ENCODE measurements at regions not wholly inside any gene's neighbourhood (a gene's known extent, or its start where the extent isn't known, plus 50 kb on each side); places are given as distances from the start of the nearest gene placed in this dataset.

GRCh38 chr17:69856946-69857345 is 218.1 kb upstream of the KCNJ16 start:
- Histone ChIP-seq H3K27ac (ENCODE audit: insufficient read depth in 1 of 2, low read depth in 1 of 2, low read length in 2 of 2, poor library complexity in 1 of 2, severe bottlenecking in 2 of 2) (no peak overlapping the region), H3K9me3 (ENCODE audit: control extremely low read depth in 1 of 5, control insufficient read depth in 4 of 5, insufficient read depth in 2 of 5, low read depth in 1 of 5, low read length in 4 of 5) (peaks cover 2 to 19% (median 3%) of the 10 kb centered on the region in 5 experiments), H3K4me3 (ENCODE audit: control insufficient read depth in 1 of 7, extremely low read depth in 1 of 7, insufficient read depth in 4 of 7, low read depth in 2 of 7, low read length in 6 of 7) (no peak overlapping the region), H3K36me3 (ENCODE audit: control insufficient read depth in 4 of 4, insufficient read depth in 4 of 4, low read length in 3 of 4) (no peaks in the 10 kb centered on the region), H3K4me1 (ENCODE audit: control extremely low read depth in 1 of 4, control insufficient read depth in 4 of 4, insufficient read depth in 4 of 4, low read length in 3 of 4) (peaks cover 0 to 3% (median 0%) of the 10 kb centered on the region in 4 experiments), H3K27me3 (replicated peaks in 2 of 5; ENCODE audit: control insufficient read depth in 4 of 5, insufficient read depth in 5 of 5, low read length in 4 of 5) (no peaks in the 10 kb centered on the region)
- no CpG with 5 or more reads among the region's 1 CpG for WGBS (ENCODE audit: insufficient coverage)
- CTCF ChIA-PET, result no interaction called here
- POLR2A ChIA-PET, result no interaction called here
- DNase-seq, result no peak

- H3K27me3 ChIP-seq (replicated peaks in 2 of 5; ENCODE audit: control insufficient read depth in 4 of 5, insufficient read depth in 5 of 5, low read length in 4 of 5), result no peaks in the 10 kb centered on the region
- no peak overlapping the region for H3K27ac ChIP-seq (ENCODE audit: insufficient read depth in 1 of 2, low read depth in 1 of 2, low read length in 2 of 2, poor library complexity in 1 of 2, severe bottlenecking in 2 of 2)
- H3K4me3 ChIP-seq (ENCODE audit: control insufficient read depth in 1 of 7, extremely low read depth in 1 of 7, insufficient read depth in 4 of 7, low read depth in 2 of 7, low read length in 6 of 7), result no peak overlapping the region
- H3K4me1 ChIP-seq (ENCODE audit: control extremely low read depth in 1 of 4, control insufficient read depth in 4 of 4, insufficient read depth in 4 of 4, low read length in 3 of 4), result peaks cover 0 to 3% (median 0%) of the 10 kb centered on the region in 4 experiments
- DNase-seq, result no peak
- peaks cover 2 to 19% (median 3%) of the 10 kb centered on the region in 5 experiments for H3K9me3 ChIP-seq (ENCODE audit: control extremely low read depth in 1 of 5, control insufficient read depth in 4 of 5, insufficient read depth in 2 of 5, low read depth in 1 of 5, low read length in 4 of 5)
- CTCF ChIA-PET, result no interaction called here
- POLR2A ChIA-PET, result no interaction called here
- H3K36me3 ChIP-seq (ENCODE audit: control insufficient read depth in 4 of 4, insufficient read depth in 4 of 4, low read length in 3 of 4), result no peaks in the 10 kb centered on the region
These were observed 217.6 kb upstream of the KCNJ16 start for GRCh38 chr17:69857412-69857835.

- WGBS (ENCODE audit: insufficient coverage), result no CpG with 5 or more reads among the region's 3 CpGs
- CTCF ChIA-PET, result no interaction called here
- no peak overlapping the region for H3K4me3 ChIP-seq (ENCODE audit: control insufficient read depth in 1 of 7, extremely low read depth in 1 of 7, insufficient read depth in 4 of 7, low read depth in 2 of 7, low read length in 6 of 7)
These were observed 216.6 kb upstream of the KCNJ16 start for GRCh38 chr17:69858460-69858859.

GRCh38 chr17:69860142-69860680 is 214.8 kb upstream of the KCNJ16 start:
- Histone ChIP-seq H3K9me3 (ENCODE audit: control extremely low read depth in 1 of 5, control insufficient read depth in 4 of 5, insufficient read depth in 2 of 5, low read depth in 1 of 5, low read length in 4 of 5) (peaks cover 2 to 19% (median 3%) of the 10 kb centered on the region in 5 experiments), H3K27me3 (replicated peaks in 2 of 5; ENCODE audit: control insufficient read depth in 4 of 5, insufficient read depth in 5 of 5, low read length in 4 of 5) (no peaks in the 10 kb centered on the region), H3K27ac (ENCODE audit: insufficient read depth in 1 of 2, low read depth in 1 of 2, low read length in 2 of 2, poor library complexity in 1 of 2, severe bottlenecking in 2 of 2) (no peak overlapping the region), H3K4me1 (ENCODE audit: control extremely low read depth in 1 of 4, control insufficient read depth in 4 of 4, insufficient read depth in 4 of 4, low read length in 3 of 4) (no peaks in the 10 kb centered on the region), H3K36me3 (ENCODE audit: control insufficient read depth in 4 of 4, insufficient read depth in 4 of 4, low read length in 3 of 4) (no peaks in the 10 kb centered on the region), H3K4me3 (ENCODE audit: control insufficient read depth in 1 of 7, extremely low read depth in 1 of 7, insufficient read depth in 4 of 7, low read depth in 2 of 7, low read length in 6 of 7) (no peak overlapping the region)
- no peak for DNase-seq
- POLR2A ChIA-PET, result no interaction called here
- CTCF ChIA-PET, result no interaction called here
- WGBS (ENCODE audit: insufficient coverage), result 96% methylated on average over 3 of the region's 3 CpGs

More at GRCh38 chr17:69858460-69858859, 216.6 kb upstream of the KCNJ16 start:
- Histone ChIP-seq H3K36me3 (ENCODE audit: control insufficient read depth in 4 of 4, insufficient read depth in 4 of 4, low read length in 3 of 4) (no peaks in the 10 kb centered on the region), H3K27ac (ENCODE audit: insufficient read depth in 1 of 2, low read depth in 1 of 2, low read length in 2 of 2, poor library complexity in 1 of 2, severe bottlenecking in 2 of 2) (no peak overlapping the region), H3K9me3 (ENCODE audit: control extremely low read depth in 1 of 5, control insufficient read depth in 4 of 5, insufficient read depth in 2 of 5, low read depth in 1 of 5, low read length in 4 of 5) (peaks cover 2 to 19% (median 3%) of the 10 kb centered on the region in 5 experiments), H3K27me3 (replicated peaks in 2 of 5; ENCODE audit: control insufficient read depth in 4 of 5, insufficient read depth in 5 of 5, low read length in 4 of 5) (no peaks in the 10 kb centered on the region), H3K4me1 (ENCODE audit: control extremely low read depth in 1 of 4, control insufficient read depth in 4 of 4, insufficient read depth in 4 of 4, low read length in 3 of 4) (peaks cover 0 to 3% (median 0%) of the 10 kb centered on the region in 4 experiments)
- POLR2A ChIA-PET, result no interaction called here
- peak in 2 of 3 donors; percentile 23 to 36 for DNase-seq

- Histone ChIP-seq H3K27ac (ENCODE audit: insufficient read depth in 1 of 2, low read depth in 1 of 2, low read length in 2 of 2, poor library complexity in 1 of 2, severe bottlenecking in 2 of 2) (no peak overlapping the region), H3K36me3 (ENCODE audit: control insufficient read depth in 4 of 4, insufficient read depth in 4 of 4, low read length in 3 of 4) (no peaks in the 10 kb centered on the region), H3K4me3 (ENCODE audit: control insufficient read depth in 1 of 7, extremely low read depth in 1 of 7, insufficient read depth in 4 of 7, low read depth in 2 of 7, low read length in 6 of 7) (no peak overlapping the region), H3K9me3 (ENCODE audit: control extremely low read depth in 1 of 5, control insufficient read depth in 4 of 5, insufficient read depth in 2 of 5, low read depth in 1 of 5, low read length in 4 of 5) (peaks cover 0 to 14% (median 0%) of the 10 kb centered on the region in 5 experiments), H3K4me1 (ENCODE audit: control extremely low read depth in 1 of 4, control insufficient read depth in 4 of 4, insufficient read depth in 4 of 4, low read length in 3 of 4) (no peaks in the 10 kb centered on the region), H3K27me3 (replicated peaks in 2 of 5; ENCODE audit: control insufficient read depth in 4 of 5, insufficient read depth in 5 of 5, low read length in 4 of 5) (no peaks in the 10 kb centered on the region)
- no CpG with 5 or more reads among the region's 2 CpGs for WGBS (ENCODE audit: insufficient coverage)
- DNase-seq, result no peak
- CTCF ChIA-PET, result no interaction called here
- POLR2A ChIA-PET, result interaction anchor here (0.6 kb wide), 1 partner anchor 736 kb away, joined by 3 read pairs; no protein-coding TSS in a partner anchor
These were observed 210.6 kb upstream of the KCNJ16 start for GRCh38 chr17:69864462-69864861.

- WGBS (ENCODE audit: insufficient coverage), result 100% methylated on average over 1 of the region's 1 CpG
- CTCF ChIA-PET, result no interaction called here
- no peaks in the 10 kb centered on the region for H3K27me3 ChIP-seq (replicated peaks in 2 of 5; ENCODE audit: control insufficient read depth in 4 of 5, insufficient read depth in 5 of 5, low read length in 4 of 5)
- no peak overlapping the region for H3K4me3 ChIP-seq (ENCODE audit: control insufficient read depth in 1 of 7, extremely low read depth in 1 of 7, insufficient read depth in 4 of 7, low read depth in 2 of 7, low read length in 6 of 7)
- DNase-seq, result no peak
- no peak overlapping the region for H3K27ac ChIP-seq (ENCODE audit: insufficient read depth in 1 of 2, low read depth in 1 of 2, low read length in 2 of 2, poor library complexity in 1 of 2, severe bottlenecking in 2 of 2)
- peaks cover 0 to 5% (median 0%) of the 10 kb centered on the region in 5 experiments for H3K9me3 ChIP-seq (ENCODE audit: control extremely low read depth in 1 of 5, control insufficient read depth in 4 of 5, insufficient read depth in 2 of 5, low read depth in 1 of 5, low read length in 4 of 5)
- H3K4me1 ChIP-seq (ENCODE audit: control extremely low read depth in 1 of 4, control insufficient read depth in 4 of 4, insufficient read depth in 4 of 4, low read length in 3 of 4), result no peaks in the 10 kb centered on the region
- POLR2A ChIA-PET, result no interaction called here
- no peaks in the 10 kb centered on the region for H3K36me3 ChIP-seq (ENCODE audit: control insufficient read depth in 4 of 4, insufficient read depth in 4 of 4, low read length in 3 of 4)
These were observed 205.4 kb upstream of the KCNJ16 start for GRCh38 chr17:69869667-69870066.

GRCh38 chr17:69870091-69870530 is 204.9 kb upstream of the KCNJ16 start:
- H3K27me3 ChIP-seq (replicated peaks in 2 of 5; ENCODE audit: control insufficient read depth in 4 of 5, insufficient read depth in 5 of 5, low read length in 4 of 5), result no peaks in the 10 kb centered on the region
- ChIA-PET CTCF (no interaction called here), POLR2A (no interaction called here)
- 100% methylated on average over 1 of the region's 1 CpG for WGBS (ENCODE audit: insufficient coverage)
- H3K27ac ChIP-seq (ENCODE audit: insufficient read depth in 1 of 2, low read depth in 1 of 2, low read length in 2 of 2, poor library complexity in 1 of 2, severe bottlenecking in 2 of 2), result no peak overlapping the region
- no peaks in the 10 kb centered on the region for H3K4me1 ChIP-seq (ENCODE audit: control extremely low read depth in 1 of 4, control insufficient read depth in 4 of 4, insufficient read depth in 4 of 4, low read length in 3 of 4)
- H3K9me3 ChIP-seq (ENCODE audit: control extremely low read depth in 1 of 5, control insufficient read depth in 4 of 5, insufficient read depth in 2 of 5, low read depth in 1 of 5, low read length in 4 of 5), result peaks cover 0 to 5% (median 0%) of the 10 kb centered on the region in 5 experiments
- H3K4me3 ChIP-seq (ENCODE audit: control insufficient read depth in 1 of 7, extremely low read depth in 1 of 7, insufficient read depth in 4 of 7, low read depth in 2 of 7, low read length in 6 of 7), result no peak overlapping the region
- no peaks in the 10 kb centered on the region for H3K36me3 ChIP-seq (ENCODE audit: control insufficient read depth in 4 of 4, insufficient read depth in 4 of 4, low read length in 3 of 4)
- no peak for DNase-seq

Measured in common myeloid progenitor, CD34-positive (primary cell).